GM12892 (cell line): ENCODE measurements at regions not wholly inside any gene's neighbourhood (a gene's known extent, or its start where the extent isn't known, plus 50 kb on each side); places are given as distances from the start of the nearest gene placed in this dataset.
A peak's percentile ranks its signal among the peaks of the same experiment; 100 is the strongest.

Experiments used
- DNase-seq: peaks from one replicate; pipeline ENCODE4 v3.0.0; 2011; ENCODE audit not compliant: insufficient read length
- FAIRE-seq: peaks from 2 replicates; lab custom pipeline; 2011; peaks lifted over from hg19 to GRCh38; lab: Jason Lieb, UNC
- POLR2A ChIP-seq: IDR thresholded peaks from 2 replicates; pipeline ENCODE4 v1.6.1; 2011; ENCODE audit warnings: low read depth, low read length, control low read depth
- POLR2AphosphoS5 ChIP-seq: IDR thresholded peaks from 2 replicates; pipeline ENCODE4 v1.6.1; 2011; ENCODE audit warnings: low read depth, low read length, control low read depth
- TAF1 ChIP-seq: IDR thresholded peaks from 2 replicates; pipeline ENCODE4 v1.6.1; 2011; ENCODE audit warnings: low read depth, mild to moderate bottlenecking, control low read depth, low read length, borderline replicate concordance

- FAIRE-seq: no peak
- no peak for TF ChIP-seq POLR2A
- TF ChIP-seq POLR2AphosphoS5: no peak
- no peak for TF ChIP-seq TAF1
- no peak for DNase-seq
Measured at GRCh38 chr14:98186140-98186539, 1085.9 kb downstream of the BCL11B start.

GRCh38 chr14:98187281-98187680 lies 1084.7 kb downstream of the BCL11B start:
- FAIRE-seq: no peak
- TF ChIP-seq POLR2A (no peak), TAF1 (no peak), POLR2AphosphoS5 (no peak)
- DNase-seq: no peak

GRCh38 chr14:98189062-98189461 lies 1082.9 kb downstream of the BCL11B start:
- DNase-seq: no peak
- TF ChIP-seq TAF1 (no peak), POLR2AphosphoS5 (no peak), POLR2A (no peak)
- FAIRE-seq: no peak

- TF ChIP-seq POLR2AphosphoS5: no peak
- TF ChIP-seq POLR2A: no peak
- TF ChIP-seq TAF1: no peak
- FAIRE-seq (no peak), DNase-seq (no peak)
Measured at GRCh38 chr14:98189511-98189910, 1082.5 kb downstream of the BCL11B start.

- FAIRE-seq: peak; percentile 61
- TF ChIP-seq POLR2A: no peak
- TF ChIP-seq TAF1: no peak
- TF ChIP-seq POLR2AphosphoS5: no peak
- no peak for DNase-seq
Measured at GRCh38 chr14:98189944-98190343, 1082.1 kb downstream of the BCL11B start.

- FAIRE-seq (no peak), DNase-seq (no peak)
- TF ChIP-seq TAF1: no peak
- no peak for TF ChIP-seq POLR2A
- no peak for TF ChIP-seq POLR2AphosphoS5
Measured at GRCh38 chr14:98192946-98193345, 1079.1 kb downstream of the BCL11B start.

GRCh38 chr14:98194821-98195220 lies 1077.2 kb downstream of the BCL11B start:
- no peak for DNase-seq

GRCh38 chr14:98195256-98195655 lies 1076.7 kb downstream of the BCL11B start:
- FAIRE-seq: peak; percentile 53
- TF ChIP-seq TAF1: no peak
- no peak for TF ChIP-seq POLR2AphosphoS5
- TF ChIP-seq POLR2A: no peak

More at GRCh38 chr14:98194821-98195220, 1077.2 kb downstream of the BCL11B start:
- no peak for FAIRE-seq
- TF ChIP-seq POLR2A: no peak
- TF ChIP-seq POLR2AphosphoS5: no peak
- no peak for TF ChIP-seq TAF1

GRCh38 chr14:98197933-98198332 lies 1074.1 kb downstream of the BCL11B start:
- DNase-seq (no peak), FAIRE-seq (no peak)
- TF ChIP-seq TAF1 (no peak), POLR2A (no peak), POLR2AphosphoS5 (no peak)

More at GRCh38 chr14:98195256-98195655, 1076.7 kb downstream of the BCL11B start:
- no peak for DNase-seq

GRCh38 chr14:98198385-98198784 lies 1073.6 kb downstream of the BCL11B start:
- DNase-seq: no peak
- peak; percentile 82 for FAIRE-seq
- TF ChIP-seq POLR2AphosphoS5 (no peak), TAF1 (no peak), POLR2A (no peak)

GRCh38 chr14:98200601-98201000 lies 1071.4 kb downstream of the BCL11B start:
- TF ChIP-seq POLR2A: no peak
- no peak for TF ChIP-seq POLR2AphosphoS5
- TF ChIP-seq TAF1: no peak
- no peak for DNase-seq
- peak; percentile 5 for FAIRE-seq

- no peak for DNase-seq
- no peak for FAIRE-seq
- no peak for TF ChIP-seq POLR2A
Measured at GRCh38 chr14:98203421-98203820, 1068.6 kb downstream of the BCL11B start.

GRCh38 chr14:98204139-98204538 lies 1067.9 kb downstream of the BCL11B start:
- TF ChIP-seq TAF1: no peak
- TF ChIP-seq POLR2AphosphoS5: no peak
- no peak for TF ChIP-seq POLR2A
- no peak for DNase-seq
- no peak for FAIRE-seq
